K562 (cell line): ENCODE measurements at regions not wholly inside any gene's neighbourhood (a gene's known extent, or its start where the extent isn't known, plus 50 kb on each side); places are given as distances from the start of the nearest gene placed in this dataset.

Experiments used
- REST ChIP-seq, 2 experiments: fragments of 450-650 bp; formaldehyde crosslinking in 1 of 2; IDR thresholded peaks; 2 replicates each; pipeline versions ENCODE4 v1.4.0 to v1.6.1; 2014 to 2020; ENCODE audit warnings: mild to moderate bottlenecking in 2 of 2, borderline replicate concordance in 1 of 2, low read depth in 1 of 2
- SMARCB1 ChIP-seq: IDR thresholded peaks from 2 replicates; pipeline ENCODE4 v1.6.1; 2011; ENCODE audit warnings: improper control_type of control experiment, low read depth; ENCODE audit not compliant: insufficient read length
- TEAD2 ChIP-seq: fragments of 450-650 bp; IDR thresholded peaks from 2 replicates; pipeline ENCODE4 v1.6.1; 2016; ENCODE audit warnings: missing genetic modification characterization, control low read depth, missing compliant biosample characterization
- ZFX ChIP-seq: sonication (generic); formaldehyde crosslinking; IDR thresholded peaks from 2 replicates; pipeline ENCODE4 v1.8.0; 2022; ENCODE audit warnings: mild to moderate bottlenecking, missing genetic modification reagents, moderate library complexity
- ZNF586 ChIP-seq: fragments of 450-650 bp; formaldehyde crosslinking; conservative IDR thresholded peaks from 2 replicates; pipeline ENCODE4 v1.4.0; 2020; ENCODE audit warnings: mild to moderate bottlenecking, moderate library complexity

- TF ChIP-seq REST (IDR thresholded peaks at IDR 0.05; ENCODE audit: borderline replicate concordance): no peak
- no peak for TF ChIP-seq REST (CRISPR knock-in tag; IDR thresholded peaks at IDR 0.05; ENCODE audit: low read depth)
- no peak for TF ChIP-seq ZFX
- no peak for TF ChIP-seq TEAD2
- no peak for TF ChIP-seq ZNF586 (CRISPR knock-in tag)
- TF ChIP-seq SMARCB1: no peak
Measured at GRCh38 chr10:78871796-78872195, 197.0 kb upstream of the ZMIZ1 start.
